Stomach (tissue), 8 donors: ENCODE measurements at regions not wholly inside any gene's neighbourhood (a gene's known extent, or its start where the extent isn't known, plus 50 kb on each side); places are given as distances from the start of the nearest gene placed in this dataset.

Source experiments
- DNase-seq, 2 donors: peaks; one replicate each; pipeline versions ENCODE4 v3.0.0 to v3.0.0-alpha.2; 2013 to 2019
- H3K27ac ChIP-seq, 5 donors: fragments of 200-600 bp in 4 of 5; sonication (generic) in 4 of 5; one replicate each; pipeline ENCODE4 v1.5.1; 2013 to 2019; ENCODE audit warnings: mild to moderate bottlenecking in 1 of 5, moderate library complexity in 1 of 5
- H3K27me3 ChIP-seq, 3 donors: fragments of 200-600 bp; sonication (generic); one replicate each; pipeline ENCODE4 v1.5.1; 2017 to 2019; ENCODE audit warnings: mixed run types in 1 of 3
- H3K36me3 ChIP-seq, 4 donors: fragments of 200-600 bp; sonication (generic); 1 replicate in 3 of 4; 2 replicates in 1 of 4; pipeline ENCODE4 v1.5.1; 2016 to 2019
- H3K4me1 ChIP-seq, 4 donors: fragments of 200-600 bp; sonication (generic); one replicate each; pipeline ENCODE4 v1.5.1; 2016 to 2019
- H3K4me3 ChIP-seq, 4 donors: fragments of 200-600 bp; sonication (generic) in 3 of 4; one replicate each; pipeline ENCODE4 v1.5.1; 2016 to 2019; ENCODE audit warnings: mild to moderate bottlenecking in 1 of 4
- H3K9me3 ChIP-seq, 4 donors: fragments of 200-600 bp; sonication (generic); one replicate each; pipeline ENCODE4 v1.5.1; 2016 to 2019
- EP300 ChIP-seq: sonication (generic); formaldehyde crosslinking; IDR thresholded peaks from one replicate; pipeline ENCODE4 v1.6.1; 2017; ENCODE audit warnings: antibody characterized with exemption
- POLR2A ChIP-seq, 4 donors: fragments of 450-650 bp; IDR thresholded peaks; one replicate each; pipeline ENCODE4 v1.6.1; 2016; ENCODE audit warnings: antibody characterized with exemption in 4 of 4, control low read depth in 2 of 4, mild to moderate bottlenecking in 1 of 4, moderate library complexity in 1 of 4
- POLR2AphosphoS5 ChIP-seq, 3 donors: sonication (generic); formaldehyde crosslinking; IDR thresholded peaks; one replicate each; pipeline ENCODE4 v1.6.1; 2016; ENCODE audit warnings: antibody characterized with exemption in 3 of 3
- WGBS, 5 donors: extraction: QIAGEN DNeasy Blood & Tissue Kit in 3 of 5; methylation state at CpG; one replicate each; pipeline versions ENCODE4 v1.1.5 to v1.1.7; 2013 to 2018; 5-methylcytosine and 5-hydroxymethylcytosine counted together
- intact Hi-C: fragments of 100-400 bp; cut with DNase I; formaldehyde crosslinking; loops from one replicate; pipeline ENCODE4 v1.15.1; 2023; ENCODE audit warnings: low total_unique reads
- TF ChIP-seq, protein P1 (sequence below), 7 experiments: fragments of 450-650 bp in 4 of 7; fragments of 200-600 bp in 3 of 7; sonication (generic) in 3 of 7; IDR thresholded peaks; one replicate each; pipeline ENCODE4 v1.5.1; 2016 to 2019; ENCODE audit warnings: antibody characterized with exemption in 7 of 7, control low read depth in 2 of 7, mild to moderate bottlenecking in 1 of 7
- donor health status: healthy with polysubstance abuse.
- donor health status: Bipolar disorder and iron deficiency.
- donor health status: healthy.

- TF ChIP-seq, protein P1, sequence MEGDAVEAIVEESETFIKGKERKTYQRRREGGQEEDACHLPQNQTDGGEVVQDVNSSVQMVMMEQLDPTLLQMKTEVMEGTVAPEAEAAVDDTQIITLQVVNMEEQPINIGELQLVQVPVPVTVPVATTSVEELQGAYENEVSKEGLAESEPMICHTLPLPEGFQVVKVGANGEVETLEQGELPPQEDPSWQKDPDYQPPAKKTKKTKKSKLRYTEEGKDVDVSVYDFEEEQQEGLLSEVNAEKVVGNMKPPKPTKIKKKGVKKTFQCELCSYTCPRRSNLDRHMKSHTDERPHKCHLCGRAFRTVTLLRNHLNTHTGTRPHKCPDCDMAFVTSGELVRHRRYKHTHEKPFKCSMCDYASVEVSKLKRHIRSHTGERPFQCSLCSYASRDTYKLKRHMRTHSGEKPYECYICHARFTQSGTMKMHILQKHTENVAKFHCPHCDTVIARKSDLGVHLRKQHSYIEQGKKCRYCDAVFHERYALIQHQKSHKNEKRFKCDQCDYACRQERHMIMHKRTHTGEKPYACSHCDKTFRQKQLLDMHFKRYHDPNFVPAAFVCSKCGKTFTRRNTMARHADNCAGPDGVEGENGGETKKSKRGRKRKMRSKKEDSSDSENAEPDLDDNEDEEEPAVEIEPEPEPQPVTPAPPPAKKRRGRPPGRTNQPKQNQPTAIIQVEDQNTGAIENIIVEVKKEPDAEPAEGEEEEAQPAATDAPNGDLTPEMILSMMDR (IDR thresholded peaks at IDR 0.05), result no peak
- TF ChIP-seq POLR2AphosphoS5 (IDR thresholded peaks at IDR 0.05) (no peak), POLR2A (IDR thresholded peaks at IDR 0.05) (no peak)
- Histone ChIP-seq H3K4me3 (no peak overlapping the region), H3K36me3 (no peaks in the 10 kb centered on the region), H3K27ac (no peak overlapping the region), H3K4me1 (no peaks in the 10 kb centered on the region), H3K9me3 (peaks cover 0 to 9% (median 0%) of the 10 kb centered on the region in 4 donors), H3K27me3 (no peaks in the 10 kb centered on the region)
- DNase-seq, result no peak
- 90 to 95% (median 93%) methylated on average over 6 of the region's 6 CpGs for WGBS, 5 donors
- intact Hi-C loops, result no loop called here
Observed at GRCh38 chrX:6757631-6758030, 222.7 kb upstream of the VCX3A start.

DNA sequence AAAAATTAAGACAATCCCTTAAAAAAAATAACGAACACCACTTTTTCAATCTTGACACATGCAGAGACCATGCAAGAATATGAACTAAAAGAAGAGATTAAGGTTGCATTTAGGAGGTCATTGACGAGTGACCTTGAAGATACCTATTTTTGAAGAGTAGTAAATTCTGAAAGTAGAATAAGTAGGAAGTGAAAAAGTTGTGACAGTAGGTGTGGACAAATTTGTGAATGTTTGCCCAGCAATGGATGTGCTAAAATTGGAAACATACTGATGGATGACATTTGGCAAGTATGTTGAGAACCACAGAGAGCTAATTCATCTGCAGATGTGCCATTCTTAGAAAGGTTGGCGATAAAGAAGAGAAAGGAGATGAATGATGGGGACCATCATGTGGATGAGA, 213.7 kb upstream of the VCX3A start:
- no peak for DNase-seq
- intact Hi-C loops, result no loop called here
- TF ChIP-seq POLR2AphosphoS5 (IDR thresholded peaks at IDR 0.05) (no peak), POLR2A (IDR thresholded peaks at IDR 0.05) (no peak), EP300 (no peak)
- TF ChIP-seq, protein P1 (IDR thresholded peaks at IDR 0.05), result no peak
- no peaks in the 10 kb centered on the region for H3K9me3 ChIP-seq
- no peaks in the 10 kb centered on the region for H3K4me1 ChIP-seq
- no peak overlapping the region for H3K4me3 ChIP-seq
- 82 to 93% (median 87%) methylated on average over 3 of the region's 3 CpGs for WGBS, 5 donors
- no peaks in the 10 kb centered on the region for H3K27me3 ChIP-seq
- no peak overlapping the region for H3K27ac ChIP-seq
- no peaks in the 10 kb centered on the region for H3K36me3 ChIP-seq

DNA sequence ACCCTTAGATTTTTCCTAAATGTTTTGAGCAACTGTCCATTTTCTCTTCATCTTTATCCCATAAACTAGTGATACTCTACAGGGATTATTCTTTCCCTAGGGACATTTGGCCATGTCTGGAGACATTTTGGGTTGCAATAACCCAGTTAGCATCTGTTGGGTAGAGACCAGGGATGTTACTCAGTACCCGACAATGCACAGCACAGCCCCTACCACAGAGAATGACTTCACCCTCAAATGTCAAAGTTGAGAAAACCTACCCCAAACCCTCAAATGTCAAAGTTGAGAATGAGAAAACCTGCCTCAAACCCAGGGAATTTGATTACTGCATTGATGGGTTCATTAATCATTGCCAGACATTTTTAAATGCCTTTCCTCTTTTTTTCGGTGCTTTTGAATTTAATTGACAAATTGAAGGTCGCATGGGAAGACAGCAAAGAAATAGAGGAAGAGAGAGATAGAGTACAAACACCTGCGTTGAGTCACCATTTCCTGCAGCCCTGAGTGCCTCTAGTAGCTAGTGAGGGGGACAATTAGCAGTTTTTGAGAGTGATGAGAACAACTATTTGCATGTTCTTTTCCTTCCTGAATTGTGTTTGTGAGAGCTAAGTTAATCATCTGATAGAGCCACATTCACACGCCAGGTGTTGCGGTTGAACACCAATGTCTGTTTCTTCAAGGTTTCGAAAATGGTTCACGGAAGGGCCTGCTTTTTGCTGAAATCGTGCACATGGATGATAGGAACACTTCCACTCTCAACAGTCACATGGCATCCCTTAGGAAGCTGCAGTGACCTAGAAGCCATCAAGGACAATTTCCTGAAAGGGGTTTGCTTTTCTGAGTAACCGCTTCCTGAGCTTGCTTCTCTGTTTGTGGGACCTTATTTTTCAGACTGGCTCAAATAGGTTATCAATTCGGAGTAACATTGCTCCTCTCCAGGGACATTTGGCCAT, 203.9 kb upstream of the VCX3A start:
- DNase-seq, result no peak
- WGBS, 5 donors, result 63 to 79% (median 73%) methylated on average over 9 to 11 of the region's 11 CpGs
- Histone ChIP-seq H3K36me3 (no peaks in the 10 kb centered on the region), H3K27me3 (no peaks in the 10 kb centered on the region), H3K4me3 (no peak overlapping the region), H3K4me1 (no peaks in the 10 kb centered on the region), H3K9me3 (no peaks in the 10 kb centered on the region), H3K27ac (no peak overlapping the region)
- intact Hi-C loops, result no loop called here
- TF ChIP-seq POLR2AphosphoS5 (IDR thresholded peaks at IDR 0.05) (no peak), EP300 (no peak), POLR2A (IDR thresholded peaks at IDR 0.05) (no peak)
- TF ChIP-seq, protein P1 (IDR thresholded peaks at IDR 0.05), result no peak

DNA sequence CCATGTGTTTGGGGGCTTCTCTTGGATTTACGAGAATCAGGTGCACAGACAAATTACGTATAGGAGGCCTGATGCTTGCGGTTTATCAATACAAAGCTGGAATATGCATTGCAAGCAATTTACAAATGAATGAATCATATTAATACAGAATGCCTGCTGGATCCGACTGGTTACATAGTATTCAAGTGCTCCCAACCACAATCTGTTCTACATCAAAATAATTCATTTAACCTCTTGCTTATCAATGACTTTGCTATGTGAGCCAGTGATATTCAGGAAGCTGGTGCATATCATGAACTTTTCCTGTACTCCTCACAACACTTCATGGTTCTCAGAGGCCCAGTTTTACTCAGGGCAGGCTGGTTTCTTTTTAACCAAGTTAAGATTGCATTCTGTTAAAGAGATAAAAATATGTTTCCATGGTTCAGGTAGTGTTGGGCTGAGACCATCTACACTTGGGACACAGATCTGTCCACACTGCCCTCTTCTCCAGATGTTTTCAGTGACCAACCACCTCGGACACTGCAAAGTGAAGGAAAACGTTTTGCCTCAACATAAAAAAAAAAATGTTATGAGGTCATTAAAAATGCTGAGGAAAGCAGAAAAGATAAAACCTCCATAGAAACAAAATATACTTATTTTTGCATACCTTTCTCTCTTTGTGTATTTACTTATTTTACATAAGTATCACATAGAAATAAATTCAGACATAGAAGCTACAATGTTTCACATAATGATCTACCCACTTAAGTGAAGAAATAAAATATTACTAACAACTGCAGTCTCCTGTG, 200.1 kb upstream of the VCX3A start:
- Histone ChIP-seq H3K27ac (no peak overlapping the region), H3K27me3 (no peaks in the 10 kb centered on the region), H3K9me3 (no peaks in the 10 kb centered on the region), H3K4me3 (no peak overlapping the region), H3K4me1 (no peaks in the 10 kb centered on the region), H3K36me3 (no peaks in the 10 kb centered on the region)
- 73 to 80% (median 79%) methylated on average over 6 of the region's 6 CpGs for WGBS, 5 donors
- TF ChIP-seq POLR2A (IDR thresholded peaks at IDR 0.05) (no peak), EP300 (no peak), POLR2AphosphoS5 (IDR thresholded peaks at IDR 0.05) (no peak)
- TF ChIP-seq, protein P1 (IDR thresholded peaks at IDR 0.05), result no peak
- intact Hi-C loops, result no loop called here
- DNase-seq, result no peak
